HG02973 (cell line): ENCODE measurements at regions not wholly inside any gene's neighbourhood (a gene's known extent, or its start where the extent isn't known, plus 50 kb on each side); places are given as distances from the start of the nearest gene placed in this dataset.

ENCODE experiments used
- ATAC-seq: cut with Tn5 transposase; IDR thresholded peaks from one replicate; pipeline ENCODE4 v1.9.1; 2021; ENCODE audit warnings: moderate library complexity; ENCODE audit not compliant: unreplicated experiment

GRCh38 chr11:45062115-45062514 is 84.3 kb upstream of the PRDM11 start:
- ATAC-seq, result no peak

- no peak for ATAC-seq
Observed at GRCh38 chr11:45062974-45063635, 83.3 kb upstream of the PRDM11 start.

DNA sequence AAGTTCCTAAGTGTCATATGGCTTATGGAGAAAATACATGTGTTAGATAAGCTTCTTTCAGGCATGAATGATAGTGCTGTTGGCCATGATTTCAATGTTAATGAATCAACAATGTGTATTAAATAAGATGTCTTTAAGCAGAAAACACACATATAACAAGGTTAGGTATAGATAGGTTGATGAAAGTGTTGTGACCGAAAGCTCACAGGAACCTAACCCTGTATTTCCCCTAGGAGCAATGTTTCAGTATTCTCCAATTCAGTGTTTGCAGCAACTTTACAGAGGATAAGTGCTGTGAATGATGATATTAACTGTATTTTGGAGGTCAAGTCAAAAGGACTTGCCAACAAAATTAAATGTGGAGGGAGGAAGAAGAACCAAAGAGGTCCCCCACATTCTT is 82.8 kb upstream of the PRDM11 start:
- no peak for ATAC-seq

DNA sequence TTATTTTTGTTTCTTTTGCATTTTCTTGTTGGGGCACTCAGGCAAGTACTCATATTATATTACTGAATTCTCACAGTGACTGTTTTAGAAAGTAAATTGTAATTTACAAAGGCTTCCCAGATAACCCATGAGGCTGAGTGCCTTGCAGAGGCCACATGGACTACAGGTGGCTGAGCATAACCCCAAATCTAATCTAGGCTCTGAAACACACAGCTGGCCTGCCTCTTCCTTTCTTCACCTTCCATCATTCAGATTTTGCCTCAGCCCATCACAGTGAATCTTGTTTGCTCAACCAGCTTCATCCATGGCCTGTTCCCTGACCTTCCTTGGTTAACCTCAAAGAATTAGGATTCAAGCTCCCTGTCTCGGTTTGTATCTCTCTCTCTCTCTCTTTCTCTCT is 78.5 kb upstream of the PRDM11 start:
- ATAC-seq, result no peak

DNA sequence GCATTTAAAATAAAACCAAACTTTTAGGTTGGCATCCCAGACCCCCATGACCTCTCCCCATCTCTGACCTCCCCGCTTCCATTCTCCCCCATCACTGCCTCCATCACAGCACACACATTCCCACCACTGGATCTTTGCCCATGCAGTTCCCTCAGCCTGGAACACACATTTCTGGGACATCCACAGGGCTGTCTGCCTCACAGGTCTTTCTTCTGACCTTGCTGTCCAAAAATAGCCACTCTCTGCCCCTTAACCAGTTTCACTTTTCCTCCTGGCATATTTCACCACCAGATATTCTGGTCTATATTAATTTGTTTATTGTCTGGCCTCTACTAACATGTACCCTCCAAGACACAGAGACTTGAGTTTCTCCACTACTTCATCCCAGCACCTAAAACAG is 75.2 kb upstream of the PRDM11 start:
- ATAC-seq, result no peak

GRCh38 chr11:45073685-45074141 is 72.7 kb upstream of the PRDM11 start:
- no peak for ATAC-seq

DNA sequence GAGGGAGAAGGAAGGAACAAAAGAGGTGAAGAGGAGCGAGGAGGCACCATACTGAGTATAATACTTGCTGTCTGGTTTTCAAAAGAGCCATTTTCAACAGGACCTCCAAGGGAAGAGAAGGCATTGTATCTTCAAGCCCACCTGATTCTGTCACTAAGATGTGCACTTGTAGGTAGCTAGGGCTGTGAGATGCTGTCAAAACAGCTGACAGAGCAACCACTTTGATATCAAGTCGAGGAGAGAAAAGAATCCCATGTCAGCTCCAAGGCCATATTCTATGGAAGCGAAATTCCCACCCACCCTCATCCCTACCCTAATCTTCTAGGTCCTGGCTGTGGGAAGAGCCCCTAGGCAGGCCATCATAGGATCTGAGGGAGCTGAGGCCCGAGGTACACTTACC is 70.9 kb upstream of the PRDM11 start:
- ATAC-seq, result no peak

DNA sequence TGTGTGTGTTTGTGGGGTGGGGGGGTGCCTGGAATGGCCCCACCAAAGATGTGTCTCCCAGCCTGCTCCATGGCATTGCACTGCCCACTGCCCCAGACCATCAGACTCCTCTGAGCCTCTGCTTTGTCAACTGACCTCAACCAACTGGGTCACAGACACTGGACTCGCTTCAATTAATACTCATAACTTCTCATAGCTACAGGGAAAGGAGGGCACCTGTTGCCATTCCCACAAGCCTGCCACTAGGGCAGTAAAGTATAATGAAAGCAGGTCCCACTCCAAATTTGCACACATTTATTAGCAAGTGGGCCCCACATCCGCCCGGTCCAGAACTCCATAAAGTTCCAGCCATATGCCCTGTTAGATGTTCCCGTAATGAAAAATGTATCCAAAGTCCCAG is 70.5 kb upstream of the PRDM11 start:
- ATAC-seq, result no peak

DNA sequence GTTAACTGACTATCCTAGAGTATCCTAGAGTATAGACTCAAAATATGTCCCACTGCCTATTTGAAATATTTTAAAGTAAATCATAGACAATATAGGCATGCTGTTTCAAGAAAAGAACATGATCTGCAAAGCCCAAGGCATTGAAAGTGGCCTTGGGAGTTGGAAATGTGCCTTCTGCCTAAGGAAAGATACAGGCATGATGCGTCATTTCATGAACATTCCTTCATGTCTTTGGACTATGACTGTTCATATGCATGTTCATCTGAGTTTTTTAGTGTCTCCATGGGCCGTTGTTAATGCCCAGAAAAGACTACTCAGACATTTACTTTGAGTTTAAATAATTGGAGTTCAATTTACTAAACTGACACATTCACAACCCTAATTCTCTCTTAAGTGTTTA is 69.7 kb upstream of the PRDM11 start:
- ATAC-seq, result no peak

DNA sequence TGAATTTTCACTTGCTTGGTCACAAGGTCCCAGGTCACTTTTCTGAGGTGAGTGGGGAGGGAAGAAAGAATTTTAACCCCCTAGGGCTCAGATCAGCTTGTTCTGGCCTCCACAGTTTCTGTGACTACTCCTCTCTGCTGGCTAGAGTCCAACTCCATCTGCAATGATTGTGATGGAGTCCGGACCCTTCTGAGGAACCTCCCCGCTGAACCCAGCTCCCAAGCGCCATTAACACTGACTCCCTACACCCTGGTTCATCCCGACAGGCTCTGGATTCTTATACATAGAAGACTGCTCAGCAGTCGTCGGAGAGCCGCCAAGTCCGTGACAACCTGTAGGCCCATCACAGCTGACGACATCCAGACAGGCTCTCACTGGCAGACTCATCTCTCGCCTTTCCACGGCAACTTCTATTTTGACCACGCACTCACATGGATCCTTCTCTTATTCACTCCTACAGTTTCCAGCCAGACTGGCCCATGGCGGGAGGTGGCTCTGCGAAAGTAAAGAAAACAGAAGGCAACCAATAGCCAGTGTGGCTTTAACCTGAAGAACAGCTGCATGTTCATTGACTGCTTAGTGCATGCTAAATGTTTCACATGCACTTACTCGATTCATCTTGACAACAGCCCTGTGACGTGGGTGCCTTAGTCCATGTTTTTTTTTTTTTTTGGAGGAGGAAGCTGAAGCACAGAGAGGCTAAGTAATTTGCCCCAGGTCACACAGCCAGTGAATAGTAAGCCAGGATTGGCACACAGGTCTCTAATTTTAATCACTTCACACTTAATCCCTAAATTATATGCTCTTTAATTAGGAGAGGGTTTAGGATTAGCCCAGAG is 68.0 kb upstream of the PRDM11 start:
- ATAC-seq, result no peak

DNA sequence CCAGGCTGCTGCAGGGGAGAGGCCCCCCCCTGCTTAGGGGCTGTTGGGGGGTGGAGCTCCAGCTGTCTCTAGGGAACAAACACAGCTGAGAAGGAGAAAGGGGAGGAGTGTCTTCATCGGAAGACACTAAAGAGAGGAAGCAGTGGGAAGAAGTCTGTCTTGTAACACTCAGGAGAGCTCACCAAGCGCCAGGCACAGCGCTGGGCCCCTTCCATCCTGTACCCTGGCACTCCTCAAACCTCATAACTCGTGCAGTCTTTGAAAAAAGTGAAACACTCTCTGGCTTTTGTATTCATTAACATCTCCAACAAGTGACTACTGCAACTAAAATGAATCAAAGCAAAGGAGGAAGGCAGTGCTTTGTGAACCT is 67.4 kb upstream of the PRDM11 start:
- ATAC-seq, result no peak

DNA sequence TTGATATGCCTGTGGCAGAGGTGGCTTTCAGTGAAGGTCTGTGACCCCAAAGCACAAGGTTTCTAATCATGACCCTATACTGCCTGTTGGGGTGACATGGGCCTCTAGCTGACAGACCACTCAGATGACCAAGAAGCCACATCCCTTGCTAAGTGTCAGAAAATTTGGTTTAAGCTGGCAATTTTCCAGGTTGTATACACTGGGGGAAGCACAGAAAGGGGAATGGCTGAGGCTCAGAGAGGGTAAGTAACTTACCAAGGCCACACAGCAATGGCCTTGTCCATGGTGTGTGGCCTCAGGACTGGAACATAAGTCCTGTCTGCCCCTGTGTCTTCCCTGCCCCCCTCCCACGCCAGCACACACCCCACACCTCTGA is 66.9 kb upstream of the PRDM11 start:
- ATAC-seq, result no peak

- no peak for ATAC-seq
Observed at GRCh38 chr11:45079943-45080719, 66.3 kb upstream of the PRDM11 start.

DNA sequence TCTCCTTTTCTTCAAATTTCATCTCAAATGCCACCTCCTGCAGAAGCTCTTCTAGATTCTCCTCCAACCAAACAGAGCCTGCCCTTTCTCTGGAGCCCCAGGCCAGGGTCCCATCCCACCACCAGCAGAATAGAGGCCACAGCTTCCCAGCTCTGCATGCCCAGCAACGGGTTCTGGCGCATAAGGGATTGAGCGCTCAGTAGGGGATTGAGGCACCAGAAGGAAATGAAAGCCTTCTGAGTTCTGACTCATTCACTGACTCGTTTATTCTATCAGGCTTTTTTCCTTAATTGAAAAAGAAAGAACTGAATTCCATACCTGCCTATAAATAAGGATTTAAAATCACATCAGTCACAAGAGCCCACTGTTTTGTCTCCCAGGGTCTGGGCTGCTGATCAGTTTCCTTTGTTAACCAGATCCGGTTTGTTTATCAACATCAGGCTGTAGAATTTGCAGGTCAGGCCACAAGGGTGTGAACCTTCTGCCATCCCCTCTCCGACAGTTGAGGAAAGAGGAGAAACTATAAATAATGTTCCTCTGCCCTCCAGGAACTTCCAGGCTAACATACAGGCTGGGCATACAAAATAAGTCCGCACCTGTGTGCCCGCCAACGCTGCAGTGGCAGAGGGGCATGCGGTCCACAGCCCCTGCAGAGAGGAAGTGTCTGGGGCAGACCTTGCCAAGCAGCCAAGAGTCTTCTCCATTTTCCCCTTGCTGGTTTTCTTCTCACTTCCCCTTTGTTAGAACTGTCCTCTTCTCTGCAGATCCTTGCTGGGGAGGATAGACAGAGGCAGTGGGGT is 63.5 kb upstream of the PRDM11 start:
- no peak for ATAC-seq

DNA sequence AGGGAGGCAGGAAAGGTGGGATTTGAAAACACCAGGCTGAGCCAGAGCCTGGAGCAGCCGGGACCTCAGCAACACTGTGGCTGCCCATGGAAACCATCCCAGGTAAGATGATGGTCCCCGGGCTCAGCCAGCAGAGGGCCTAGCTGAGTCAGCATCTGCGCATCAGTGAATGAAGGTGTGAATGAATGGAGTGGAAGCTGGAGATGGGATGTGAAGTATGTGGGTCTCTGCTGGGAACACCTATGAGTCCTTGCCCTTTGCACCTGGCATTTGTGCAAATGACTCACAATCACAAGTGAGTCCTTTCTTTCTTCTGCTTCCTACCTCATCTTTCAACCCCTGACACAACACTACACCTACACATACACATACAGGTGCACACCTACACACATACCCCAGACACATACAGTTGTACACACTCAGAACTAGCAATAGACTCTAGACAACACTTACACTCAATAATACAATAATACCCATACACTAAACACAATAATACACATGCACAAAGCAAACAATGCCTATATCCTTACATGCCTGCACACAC is 62.8 kb upstream of the PRDM11 start:
- no peak for ATAC-seq

DNA sequence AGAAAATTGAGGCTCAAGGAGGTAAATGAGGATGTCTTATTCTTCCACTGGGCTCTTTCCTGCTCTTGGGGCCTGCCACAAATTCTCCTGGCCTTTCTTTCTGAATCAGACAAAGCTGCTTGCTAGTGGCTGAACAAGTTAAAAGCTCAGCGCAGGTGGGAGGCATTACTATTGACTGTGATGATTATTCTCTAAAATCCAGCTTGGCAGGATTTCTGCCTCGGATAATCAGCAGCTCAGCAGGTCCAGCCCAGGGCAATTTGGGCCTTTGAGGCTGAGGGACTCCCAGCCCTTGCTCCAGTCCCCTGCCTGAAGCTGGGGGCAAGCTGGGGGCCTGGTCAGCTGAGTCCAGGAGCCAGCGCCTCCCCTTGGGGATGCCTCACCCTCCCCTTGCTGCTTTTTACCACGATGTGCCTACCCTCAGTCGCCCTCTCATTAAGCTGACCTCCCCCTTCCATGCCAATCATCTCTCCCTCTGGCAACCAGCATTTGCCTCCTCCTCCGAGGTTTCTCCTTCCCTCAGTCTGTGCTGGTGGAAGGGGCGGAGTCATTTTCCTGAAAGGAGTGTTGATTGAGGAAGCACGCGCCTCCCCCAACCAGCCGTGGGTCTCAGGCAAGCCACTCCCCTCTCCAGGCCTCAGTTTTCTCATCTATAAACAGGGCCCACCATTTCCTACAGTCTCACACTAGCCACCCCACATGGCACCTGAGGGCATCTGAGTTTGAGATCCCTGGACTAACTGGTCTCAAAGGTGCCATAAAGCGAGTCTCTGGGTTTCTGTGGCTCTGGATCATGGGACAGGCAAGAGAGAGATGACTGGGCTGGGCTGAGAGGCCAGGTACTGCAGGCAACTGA is 60.6 kb upstream of the PRDM11 start:
- no peak for ATAC-seq

GRCh38 chr11:45086526-45086925 is 59.9 kb upstream of the PRDM11 start:
- ATAC-seq, result no peak

- ATAC-seq, result no peak
Observed at GRCh38 chr11:45087086-45087899, 59.1 kb upstream of the PRDM11 start.

GRCh38 chr11:45087900-45088160 is 58.6 kb upstream of the PRDM11 start:
- no peak for ATAC-seq
